ENCODE measurements at regions not wholly inside any gene's neighbourhood (a gene's known extent, or its start where the extent isn't known, plus 50 kb on each side); places are given as distances from the start of the nearest gene placed in this dataset.
"Not testable (repeated sequence)": the region's sequence is repeated elsewhere in the genome, so short reads cannot be mapped to it uniquely, and the experiment has no call there.

DNA sequence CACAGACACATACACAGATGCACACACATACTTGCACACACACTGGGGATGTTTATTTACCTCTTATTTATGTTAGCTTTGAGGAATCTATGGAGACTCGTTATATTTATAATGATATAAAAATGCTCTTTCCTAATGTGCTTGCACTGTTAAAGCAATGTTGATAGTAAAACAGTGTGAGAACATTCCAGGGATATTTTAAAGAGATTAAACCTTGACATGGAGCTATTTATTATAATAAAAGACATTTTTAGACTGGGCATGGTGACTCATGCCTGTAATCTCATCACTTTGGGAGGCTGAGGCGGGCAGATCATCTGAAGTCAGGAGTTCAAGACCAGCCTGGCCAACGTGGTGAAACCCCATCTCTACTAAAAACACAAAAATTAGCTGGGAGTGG lies 557.3 kb upstream of the ZNF804A start:
- CTCF ChIA-PET, result no interaction called here

DNA sequence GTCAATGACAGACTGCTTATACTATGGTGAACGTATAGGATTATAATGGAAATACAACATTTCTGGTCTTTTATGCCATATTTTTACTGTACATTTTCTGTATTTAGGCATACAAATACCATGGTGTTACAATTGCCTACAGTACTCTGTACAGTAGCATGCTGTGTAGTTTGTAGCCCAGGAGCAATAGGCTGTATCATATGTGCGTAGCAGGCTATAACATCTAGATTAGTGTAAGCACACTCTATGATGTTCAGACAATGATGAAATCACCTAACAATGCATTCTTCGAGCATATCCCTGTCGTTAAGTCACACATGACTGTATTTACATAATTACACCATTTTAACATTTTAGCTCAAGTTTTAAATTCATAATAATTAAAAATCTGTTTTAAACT lies 556.6 kb upstream of the ZNF804A start:
- Mint-ChIP-seq H3K9me3 (peaks cover 0 to 10% (median under 1%) of the 10 kb centered on the region in 11 donors), H3K27me3 (no peaks in the 10 kb centered on the region), H3K4me1 (no peaks in the 10 kb centered on the region), H3K36me3 (no peaks in the 10 kb centered on the region), H3K4me3 (no peak overlapping the region), H3K27ac (no peak overlapping the region)
- Histone ChIP-seq H3K27ac (ENCODE audit: low read depth, low read length) (no peak overlapping the region), H3K27me3 (ENCODE audit: control insufficient read depth in 2 of 2, insufficient read depth in 2 of 2, low read length in 2 of 2) (no peaks in the 10 kb centered on the region), H3K4me3 (ENCODE audit: low read length) (no peak overlapping the region), H3K36me3 (ENCODE audit: control insufficient read depth in 2 of 3, insufficient read depth in 3 of 3, low read length in 3 of 3) (no peaks in the 10 kb centered on the region), H3K4me1 (ENCODE audit: control insufficient read depth in 2 of 2, insufficient read depth in 2 of 2, low read length in 2 of 2) (no peaks in the 10 kb centered on the region), H3K9me3 (ENCODE audit: control insufficient read depth in 2 of 3, low read length in 3 of 3) (no peaks in the 10 kb centered on the region)
- intact Hi-C loops (cut with micrococcal nuclease), result no loop called here
- ATAC-seq (no peak), DNase-seq (no peak)
- ChIA-PET CTCF (no interaction called here), POLR2A (no interaction called here)

More for the DNA sequence above, 557.3 kb upstream of the ZNF804A start:
- DNase-seq (no peak), ATAC-seq (no peak)
- Mint-ChIP-seq H3K4me3 (no peak overlapping the region), H3K27ac (no peak overlapping the region), H3K9me3 (peaks cover 0 to 10% (median 0%) of the 10 kb centered on the region in 11 donors), H3K27me3 (no peaks in the 10 kb centered on the region), H3K36me3 (no peaks in the 10 kb centered on the region), H3K4me1 (no peaks in the 10 kb centered on the region)
- POLR2A ChIA-PET, result no interaction called here
- Histone ChIP-seq H3K27me3 (ENCODE audit: control insufficient read depth in 2 of 2, insufficient read depth in 2 of 2, low read length in 2 of 2) (no peaks in the 10 kb centered on the region), H3K27ac (ENCODE audit: low read depth, low read length) (no peak overlapping the region), H3K9me3 (ENCODE audit: control insufficient read depth in 2 of 3, low read length in 3 of 3) (no peaks in the 10 kb centered on the region), H3K36me3 (ENCODE audit: control insufficient read depth in 2 of 3, insufficient read depth in 3 of 3, low read length in 3 of 3) (no peaks in the 10 kb centered on the region), H3K4me1 (ENCODE audit: control insufficient read depth in 2 of 2, insufficient read depth in 2 of 2, low read length in 2 of 2) (no peaks in the 10 kb centered on the region), H3K4me3 (ENCODE audit: low read length) (no peak overlapping the region)
- intact Hi-C loops (cut with micrococcal nuclease), result no loop called here

DNA sequence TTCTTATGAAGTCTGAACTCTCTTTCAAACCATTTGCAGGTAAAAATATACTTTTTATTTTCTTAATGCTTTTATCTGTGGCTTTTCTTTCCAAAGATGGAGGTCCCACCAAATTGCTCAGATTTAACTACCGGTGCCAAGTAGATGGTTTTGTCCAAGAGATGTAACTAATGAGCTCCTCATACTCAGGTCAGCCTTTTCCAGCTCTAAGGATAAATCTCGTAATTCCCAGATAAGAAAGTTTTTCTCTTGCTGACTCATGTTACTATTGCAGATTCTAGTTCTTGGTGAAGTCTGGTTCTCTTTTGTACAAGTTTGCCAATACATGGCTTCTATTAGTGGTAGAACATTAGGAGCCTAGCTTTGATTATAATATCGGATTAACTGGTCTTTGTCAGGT lies 550.8 kb upstream of the ZNF804A start:
- Mint-ChIP-seq H3K4me1 (no peaks in the 10 kb centered on the region), H3K9me3 (peaks cover 0 to 13% (median 0%) of the 10 kb centered on the region in 11 donors), H3K27me3 (no peaks in the 10 kb centered on the region), H3K36me3 (no peaks in the 10 kb centered on the region), H3K4me3 (no peak overlapping the region), H3K27ac (no peak overlapping the region)
- ChIA-PET CTCF (no interaction called here), POLR2A (no interaction called here)
- Histone ChIP-seq H3K9me3 (ENCODE audit: control insufficient read depth in 2 of 3, low read length in 3 of 3) (no peaks in the 10 kb centered on the region), H3K4me1 (ENCODE audit: control insufficient read depth in 2 of 2, insufficient read depth in 2 of 2, low read length in 2 of 2) (no peaks in the 10 kb centered on the region), H3K27me3 (ENCODE audit: control insufficient read depth in 2 of 2, insufficient read depth in 2 of 2, low read length in 2 of 2) (no peaks in the 10 kb centered on the region), H3K27ac (ENCODE audit: low read depth, low read length) (no peak overlapping the region), H3K4me3 (ENCODE audit: low read length) (no peak overlapping the region), H3K36me3 (ENCODE audit: control insufficient read depth in 2 of 3, insufficient read depth in 3 of 3, low read length in 3 of 3) (no peaks in the 10 kb centered on the region)
- ATAC-seq, result no peak
- DNase-seq, result no peak
- intact Hi-C loops (cut with micrococcal nuclease), result no loop called here

DNA sequence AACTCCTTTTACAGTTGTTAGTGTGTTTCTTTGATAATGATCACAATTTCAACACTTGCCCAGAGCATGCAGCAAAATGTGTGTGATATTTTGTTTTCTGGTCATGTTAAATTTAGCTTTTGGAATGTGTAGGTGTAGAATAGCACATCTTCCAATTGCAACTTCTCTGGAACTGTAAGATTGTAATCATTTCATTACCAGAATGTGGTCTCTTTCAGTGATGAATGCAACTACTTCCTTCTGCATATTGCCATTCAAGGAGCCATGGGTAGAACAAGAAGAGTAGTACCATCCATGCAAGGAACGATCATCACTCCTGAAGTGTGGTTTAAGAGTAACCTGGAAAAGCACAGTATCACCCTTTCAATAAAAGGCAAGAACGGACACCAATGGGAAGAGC lies 548.8 kb upstream of the ZNF804A start:
- POLR2A ChIA-PET, result no interaction called here
- no peak overlapping the region for H3K4me3 ChIP-seq (ENCODE audit: low read length)
- no peaks in the 10 kb centered on the region for H3K4me1 Mint-ChIP-seq
- H3K27me3 Mint-ChIP-seq, result no peaks in the 10 kb centered on the region
- DNase-seq, result no peak
- CTCF ChIA-PET, result no interaction called here
- H3K36me3 Mint-ChIP-seq, result no peaks in the 10 kb centered on the region
- H3K4me1 ChIP-seq (ENCODE audit: control insufficient read depth in 2 of 2, insufficient read depth in 2 of 2, low read length in 2 of 2), result no peaks in the 10 kb centered on the region
- H3K27ac Mint-ChIP-seq, result no peak overlapping the region
- peaks cover 0 to 7% (median 0%) of the 10 kb centered on the region in 11 donors for H3K9me3 Mint-ChIP-seq
- intact Hi-C loops (cut with micrococcal nuclease), result no loop called here
- no peaks in the 10 kb centered on the region for H3K36me3 ChIP-seq (ENCODE audit: control insufficient read depth in 2 of 3, insufficient read depth in 3 of 3, low read length in 3 of 3)
- no peak overlapping the region for H3K4me3 Mint-ChIP-seq
- no peaks in the 10 kb centered on the region for H3K9me3 ChIP-seq (ENCODE audit: control insufficient read depth in 2 of 3, low read length in 3 of 3)
- no peaks in the 10 kb centered on the region for H3K27me3 ChIP-seq (ENCODE audit: control insufficient read depth in 2 of 2, insufficient read depth in 2 of 2, low read length in 2 of 2)
- H3K27ac ChIP-seq (ENCODE audit: low read depth, low read length), result no peak overlapping the region
- no peak for ATAC-seq

DNA sequence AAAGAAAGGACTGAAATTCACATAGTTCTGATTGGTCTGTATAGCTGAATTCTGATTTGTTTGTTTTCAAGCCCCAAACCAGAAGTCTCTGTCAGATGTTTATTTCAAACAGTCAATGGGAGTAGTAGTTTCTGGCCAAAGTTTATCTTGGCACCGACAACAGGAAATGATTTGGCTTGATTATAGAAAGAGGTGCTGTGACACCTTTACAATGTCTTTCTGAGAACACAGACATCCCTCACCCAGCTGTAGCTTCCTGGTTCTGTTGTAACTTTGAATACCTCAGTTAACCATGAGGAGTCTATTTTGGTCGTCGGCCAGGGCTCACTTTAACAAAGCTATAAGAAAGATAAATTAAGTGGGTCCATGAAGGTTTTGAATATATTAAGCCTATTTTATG lies 545.0 kb upstream of the ZNF804A start:
- intact Hi-C loops (cut with micrococcal nuclease), result no loop called here
- Histone ChIP-seq H3K36me3 (ENCODE audit: control insufficient read depth in 2 of 3, insufficient read depth in 3 of 3, low read length in 3 of 3) (no peaks in the 10 kb centered on the region), H3K27me3 (ENCODE audit: control insufficient read depth in 2 of 2, insufficient read depth in 2 of 2, low read length in 2 of 2) (no peaks in the 10 kb centered on the region), H3K4me3 (ENCODE audit: low read length) (no peak overlapping the region), H3K9me3 (ENCODE audit: control insufficient read depth in 2 of 3, low read length in 3 of 3) (no peaks in the 10 kb centered on the region), H3K27ac (ENCODE audit: low read depth, low read length) (no peak overlapping the region), H3K4me1 (ENCODE audit: control insufficient read depth in 2 of 2, insufficient read depth in 2 of 2, low read length in 2 of 2) (no peaks in the 10 kb centered on the region)
- no peak for DNase-seq
- Mint-ChIP-seq H3K27ac (no peak overlapping the region), H3K4me1 (no peaks in the 10 kb centered on the region), H3K4me3 (no peak overlapping the region), H3K36me3 (no peaks in the 10 kb centered on the region), H3K9me3 (peaks cover 0 to 3% (median 0%) of the 10 kb centered on the region in 11 donors), H3K27me3 (no peaks in the 10 kb centered on the region)
- ChIA-PET POLR2A (no interaction called here), CTCF (no interaction called here)
- ATAC-seq, result no peak

DNA sequence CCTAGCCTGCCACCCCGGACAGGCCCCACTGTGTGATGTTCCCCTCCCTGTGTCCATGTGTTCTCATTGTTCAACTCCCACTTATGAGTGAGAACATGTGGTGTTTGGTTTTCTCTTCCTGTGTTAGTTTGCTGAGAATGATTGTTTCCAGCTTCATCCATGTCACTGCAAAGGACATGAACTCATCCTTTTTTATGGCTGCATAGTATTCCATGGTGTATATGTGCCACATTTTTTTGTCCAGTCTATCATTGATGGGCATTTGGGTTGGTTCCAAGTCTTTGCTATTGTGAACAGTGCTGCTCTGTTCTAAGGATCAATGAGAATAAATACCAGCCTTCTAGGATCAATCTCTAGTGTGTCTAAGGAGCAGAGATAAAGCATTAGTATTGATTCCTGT lies 543.9 kb upstream of the ZNF804A start:
- CTCF ChIA-PET; ATAC-seq; H3K27ac ChIP-seq (ENCODE audit: low read depth, low read length): not testable (repeated sequence)

DNA sequence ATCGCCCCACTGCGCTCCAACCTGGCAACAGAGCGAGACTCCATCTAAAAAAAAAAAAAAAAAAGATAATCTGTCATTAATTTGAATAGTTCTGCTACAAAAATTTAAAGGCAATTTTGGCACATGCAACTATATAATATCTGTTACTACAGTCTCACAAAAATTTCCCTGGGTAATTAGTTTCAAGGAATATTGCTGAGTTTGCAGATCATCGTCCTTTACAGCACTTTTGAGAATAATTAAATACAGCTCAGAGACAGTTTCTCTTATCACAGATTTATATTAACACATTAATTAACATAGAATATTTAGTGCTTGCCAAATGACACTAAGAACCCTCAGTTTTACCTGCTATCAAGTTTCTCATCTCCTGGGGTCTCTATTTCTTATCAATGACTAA lies 540.4 kb upstream of the ZNF804A start:
- Histone ChIP-seq H3K27ac (ENCODE audit: low read depth, low read length) (no peak overlapping the region), H3K27me3 (ENCODE audit: control insufficient read depth in 2 of 2, insufficient read depth in 2 of 2, low read length in 2 of 2) (no peaks in the 10 kb centered on the region), H3K36me3 (ENCODE audit: control insufficient read depth in 2 of 3, insufficient read depth in 3 of 3, low read length in 3 of 3) (no peaks in the 10 kb centered on the region), H3K4me1 (ENCODE audit: control insufficient read depth in 2 of 2, insufficient read depth in 2 of 2, low read length in 2 of 2) (no peaks in the 10 kb centered on the region), H3K9me3 (ENCODE audit: control insufficient read depth in 2 of 3, low read length in 3 of 3) (no peaks in the 10 kb centered on the region), H3K4me3 (ENCODE audit: low read length) (no peak overlapping the region)
- ATAC-seq (no peak), DNase-seq (no peak)
- H3K4me3 Mint-ChIP-seq, result no peak overlapping the region
- ChIA-PET POLR2A (no interaction called here), CTCF (no interaction called here)
- H3K4me1 Mint-ChIP-seq, result no peaks in the 10 kb centered on the region
- peaks cover 0 to 13% (median 0%) of the 10 kb centered on the region in 11 donors for H3K9me3 Mint-ChIP-seq
- no peaks in the 10 kb centered on the region for H3K36me3 Mint-ChIP-seq
- H3K27ac Mint-ChIP-seq, result no peak overlapping the region
- H3K27me3 Mint-ChIP-seq, result no peaks in the 10 kb centered on the region
- intact Hi-C loops (cut with micrococcal nuclease), result no loop called here

More for the DNA sequence above, 543.9 kb upstream of the ZNF804A start:
- POLR2A ChIA-PET; H3K36me3 Mint-ChIP-seq; H3K9me3 ChIP-seq (ENCODE audit: control insufficient read depth in 2 of 3, low read length in 3 of 3); H3K4me3 ChIP-seq (ENCODE audit: low read length); H3K36me3 ChIP-seq (ENCODE audit: control insufficient read depth in 2 of 3, insufficient read depth in 3 of 3, low read length in 3 of 3); DNase-seq; intact Hi-C loops (cut with micrococcal nuclease); H3K9me3 Mint-ChIP-seq; H3K4me1 Mint-ChIP-seq; H3K4me1 ChIP-seq (ENCODE audit: control insufficient read depth in 2 of 2, insufficient read depth in 2 of 2, low read length in 2 of 2); H3K27me3 ChIP-seq (ENCODE audit: control insufficient read depth in 2 of 2, insufficient read depth in 2 of 2, low read length in 2 of 2); H3K4me3 Mint-ChIP-seq; H3K27me3 Mint-ChIP-seq; H3K27ac Mint-ChIP-seq: not testable (repeated sequence)

All from naive thymus-derived CD4-positive, alpha-beta T cell (primary cell).